H1 (cell line): ENCODE measurements at regions not wholly inside any gene's neighbourhood (a gene's known extent, or its start where the extent isn't known, plus 50 kb on each side); places are given as distances from the start of the nearest gene placed in this dataset.

ENCODE experiments used
- BCL11A ChIP-seq, 2 experiments: IDR thresholded peaks; one replicate each; pipeline ENCODE4 v1.6.1; 2011; ENCODE audit warnings: low read depth in 2 of 2, low read length in 2 of 2, mild to moderate bottlenecking in 2 of 2
- HDAC2 ChIP-seq, 2 experiments: fragments of 300-600 bp in 1 of 2; sonication (generic) in 1 of 2; IDR thresholded peaks; 2 replicates each; pipeline ENCODE4 v1.6.1; 2011 to 2012; ENCODE audit warnings: low read depth in 2 of 2, low read length in 2 of 2, mild to moderate bottlenecking in 2 of 2, moderate library complexity in 2 of 2, borderline replicate concordance in 1 of 2, inconsistent platforms in 1 of 2
- KDM1A ChIP-seq: fragments of 200-600, 300-600 bp; sonication (generic); IDR thresholded peaks from 2 replicates; pipeline ENCODE4 v1.7.1; 2016; ENCODE audit warnings: mild to moderate bottlenecking, low read length, borderline replicate concordance
- NANOG ChIP-seq: IDR thresholded peaks from 2 replicates; pipeline ENCODE4 v1.6.1; 2011; ENCODE audit warnings: low read length, low read depth, mild to moderate bottlenecking, inconsistent platforms; ENCODE audit not compliant: insufficient read depth, poor library complexity, severe bottlenecking
- PHF8 ChIP-seq: fragments of 200-600 bp; sonication (generic); conservative IDR thresholded peaks from 2 replicates; pipeline ENCODE4 v1.7.1; 2012; ENCODE audit warnings: low read depth, mild to moderate bottlenecking, inconsistent platforms, low read length, moderate library complexity
- POLR2AphosphoS5 ChIP-seq: IDR thresholded peaks from 2 replicates; pipeline ENCODE4 v1.6.1; 2011; ENCODE audit warnings: low read depth, low read length
- ZNF274 ChIP-seq: IDR thresholded peaks from 2 replicates; pipeline ENCODE4 v1.7.0; 2012; ENCODE audit warnings: low read length, borderline replicate concordance; ENCODE audit errors: extremely low read depth

- no peak for TF ChIP-seq NANOG
- TF ChIP-seq PHF8: no peak
- TF ChIP-seq BCL11A (IDR thresholded peaks at IDR 0.05; ENCODE audit: low read depth in 2 of 2, low read length in 2 of 2): no peak
- no peak for TF ChIP-seq ZNF274
- no peak for TF ChIP-seq HDAC2 (IDR thresholded peaks at IDR 0.05; ENCODE audit: borderline replicate concordance in 1 of 2, low read depth in 2 of 2, low read length in 2 of 2)
- TF ChIP-seq KDM1A: no peak
- TF ChIP-seq POLR2AphosphoS5: no peak
Measured at GRCh38 chr2:205905576-205905975, 180.4 kb downstream of the INO80D start (continued).
